Mammary epithelial cell (primary cell): ENCODE measurements at regions not wholly inside any gene's neighbourhood (a gene's known extent, or its start where the extent isn't known, plus 50 kb on each side); places are given as distances from the start of the nearest gene placed in this dataset.

Experiments
- CTCF ChIP-seq, 2 donors: IDR thresholded peaks in 1 of 2; conservative IDR thresholded peaks in 1 of 2; 2 replicates each; pipeline ENCODE4 v1.5.1; 2011 to 2012; ENCODE audit warnings: inconsistent platforms in 2 of 2, low read length in 2 of 2, mild to moderate bottlenecking in 2 of 2, control low read depth in 1 of 2, low read depth in 1 of 2; ENCODE audit not compliant: insufficient read depth in 1 of 2; ENCODE audit errors: extremely low read depth in 1 of 2
- EZH2 ChIP-seq: IDR thresholded peaks from 2 replicates; pipeline ENCODE4 v1.6.1; 2012; ENCODE audit warnings: low read length, inconsistent platforms, borderline replicate concordance

GRCh38 chrX:120790552-120790951, 85.1 kb downstream of the CT47B1 start:
- no peak for TF ChIP-seq CTCF (conservative IDR thresholded peaks at IDR 0.05 in 1 of 2, IDR thresholded peaks at IDR 0.05 in 1 of 2; ENCODE audit: extremely low read depth in 1 of 2, insufficient read depth in 1 of 2, low read depth in 1 of 2, low read length in 2 of 2)
- TF ChIP-seq EZH2, result no peak
